Endothelial cell of umbilical vein (primary cell): ENCODE measurements at regions not wholly inside any gene's neighbourhood (a gene's known extent, or its start where the extent isn't known, plus 50 kb on each side); places are given as distances from the start of the nearest gene placed in this dataset.

Source experiments
- BruUV-seq: library from RNA; stranded (reverse); fragments of 400-500 nt; replicated peaks from 2 replicates; lab custom pipeline; 2021; lab: Mats Ljungman, UMichigan
- CTCF ChIA-PET: fragments of 300-600, 350-600 bp; sonication (Branson Sonifier 250); formaldehyde crosslinking; loops from one replicate; lab custom pipeline; 2021; ENCODE audit warnings: antibody characterized with exemption, inconsistent platforms; lab: Charles Lee
- POLR2A ChIA-PET: fragments of 300-600, 350-600 bp; sonication (Branson Sonifier 250); formaldehyde crosslinking; loops from one replicate; lab custom pipeline; 2021; ENCODE audit warnings: antibody characterized with exemption, inconsistent platforms; lab: Charles Lee
- DNase-seq: peaks from one replicate; pipeline ENCODE4 v3.0.0-alpha.2; 2011; ENCODE audit warnings: low read depth, low spot score
- FAIRE-seq: peaks from 2 replicates; lab custom pipeline; 2011; peaks lifted over from hg19 to GRCh38; lab: Jason Lieb, UNC
- H2AFZ ChIP-seq: 2 replicates; pipeline ENCODE4 v1.6.0; 2012; ENCODE audit warnings: low read depth, low read length, control low read depth, inconsistent platforms
- H3K27ac ChIP-seq: 2 replicates; pipeline ENCODE4 v1.5.1; 2011; ENCODE audit warnings: low read depth, mild to moderate bottlenecking, control low read depth, low read length, moderate library complexity; ENCODE audit not compliant: insufficient read depth
- H3K27me3 ChIP-seq, 2 experiments: 2 replicates each; pipeline versions ENCODE4 v1.6.0 to v1.6.1; 2011; ENCODE audit warnings: low read length in 2 of 2, mixed read lengths in 1 of 2; ENCODE audit not compliant: control insufficient read depth in 2 of 2, insufficient read depth in 2 of 2
- H3K36me3 ChIP-seq, 2 experiments: 2 replicates in 1 of 2; 3 replicates in 1 of 2; pipeline ENCODE4 v1.5.1; 2011; ENCODE audit warnings: low read length in 2 of 2, mild to moderate bottlenecking in 1 of 2, moderate library complexity in 1 of 2; ENCODE audit not compliant: control insufficient read depth in 2 of 2, insufficient read depth in 2 of 2; ENCODE audit errors: extremely low read depth in 1 of 2
- H3K4me1 ChIP-seq: 3 replicates; pipeline ENCODE4 v1.5.1; 2011; ENCODE audit warnings: mild to moderate bottlenecking, low read length; ENCODE audit not compliant: control insufficient read depth, insufficient read depth; ENCODE audit errors: extremely low read depth
- H3K4me2 ChIP-seq: 2 replicates; pipeline ENCODE4 v1.6.1; 2011; ENCODE audit warnings: low read length, control low read depth, mixed read lengths; ENCODE audit not compliant: insufficient read depth
- H3K4me3 ChIP-seq, 3 experiments: fragments of 200-600 bp in 1 of 3; sonication (generic), shearing (Covaris generic) in 1 of 3; replicated peaks in 1 of 3; 2 replicates each; pipeline ENCODE4 v1.5.1; 2011 to 2016; ENCODE audit warnings: control low read depth in 3 of 3, low read length in 3 of 3, mild to moderate bottlenecking in 2 of 3, inconsistent platforms in 1 of 3, low read depth in 1 of 3, moderate library complexity in 1 of 3; ENCODE audit not compliant: insufficient read depth in 1 of 3
- H3K79me2 ChIP-seq: 2 replicates; pipeline ENCODE4 v1.6.0; 2012; ENCODE audit warnings: low read length, inconsistent platforms; ENCODE audit not compliant: control insufficient read depth, insufficient read depth
- H3K9ac ChIP-seq: replicated peaks from 2 replicates; pipeline ENCODE3; 2011; ENCODE audit warnings: low read length, control low read depth; ENCODE audit not compliant: insufficient read depth; ENCODE audit errors: extremely low read depth
- H3K9me1 ChIP-seq: replicated peaks from 3 replicates; pipeline ENCODE4 v1.6.0; 2011; ENCODE audit warnings: mild to moderate bottlenecking, low read length; ENCODE audit not compliant: control insufficient read depth, insufficient read depth; ENCODE audit errors: extremely low read depth
- H3K9me3 ChIP-seq: replicated peaks from 2 replicates; pipeline ENCODE4 v1.5.1; 2012; ENCODE audit warnings: low read length, inconsistent platforms; ENCODE audit not compliant: control insufficient read depth, insufficient read depth
- H4K20me1 ChIP-seq: replicated peaks from 2 replicates; pipeline ENCODE3; 2011; ENCODE audit warnings: mild to moderate bottlenecking, low read length; ENCODE audit not compliant: control insufficient read depth, insufficient read depth; ENCODE audit errors: extremely low read depth
- CTCF ChIP-seq, 2 donors: IDR thresholded peaks; 1 replicate in 1 of 2; 2 replicates in 1 of 2; pipeline ENCODE4 v1.5.1; 2011; ENCODE audit warnings: low read length in 2 of 2, mild to moderate bottlenecking in 2 of 2, moderate library complexity in 2 of 2, control low read depth in 1 of 2, inconsistent platforms in 1 of 2, low read depth in 1 of 2; ENCODE audit not compliant: insufficient read depth in 1 of 2; ENCODE audit errors: extremely low read depth in 1 of 2
- EZH2 ChIP-seq: IDR thresholded peaks from 2 replicates; pipeline ENCODE4 v1.6.1; 2012; ENCODE audit warnings: borderline replicate concordance, low read depth, mild to moderate bottlenecking, moderate library complexity, low read length, inconsistent platforms; ENCODE audit not compliant: severe bottlenecking
- FOS ChIP-seq: IDR thresholded peaks from 2 replicates; pipeline ENCODE4 v1.6.1; 2011; ENCODE audit warnings: mild to moderate bottlenecking, low read length, moderate library complexity, borderline replicate concordance; ENCODE audit not compliant: insufficient read depth
- GATA2 ChIP-seq: IDR thresholded peaks from 2 replicates; pipeline ENCODE4 v1.7.0; 2011; ENCODE audit warnings: low read depth, mild to moderate bottlenecking, moderate library complexity, mixed read lengths, low read length; ENCODE audit not compliant: insufficient read length, insufficient read depth
- JUN ChIP-seq: IDR thresholded peaks from 2 replicates; pipeline ENCODE4 v1.6.1; 2011; ENCODE audit warnings: borderline replicate concordance, low read depth; ENCODE audit not compliant: insufficient read length, insufficient read depth
- MAX ChIP-seq: IDR thresholded peaks from 2 replicates; pipeline ENCODE4 v1.6.1; 2011; ENCODE audit not compliant: insufficient read depth, insufficient read length
- MYC ChIP-seq: IDR thresholded peaks from one replicate; pipeline ENCODE4 v1.6.1; 2011; ENCODE audit warnings: mild to moderate bottlenecking, low read depth, low read length
- POLR2A ChIP-seq: IDR thresholded peaks from 2 replicates; pipeline ENCODE4 v1.6.1; 2012; ENCODE audit warnings: low read depth, mild to moderate bottlenecking, control low read depth, low read length
- dilution Hi-C: fragments of 300-500 bp; cut with MboI; formaldehyde crosslinking; loops from one replicate; pipeline ENCODE4 v1.15.0; 2019; ENCODE audit warnings: low sequenced_read_pairs; ENCODE audit not compliant: extremely low pct_ligation_motif_present
- intact Hi-C: fragments of 100-400 bp; cut with micrococcal nuclease; formaldehyde crosslinking; loops from one replicate; pipeline ENCODE4 v1.10.0; 2022

GRCh38 chr12:74849801-74850200, 312.2 kb downstream of the ATXN7L3B start:
- no peak overlapping the region for H3K9ac ChIP-seq
- DNase-seq, result no peak
- no peaks in the 10 kb centered on the region for H3K9me3 ChIP-seq
- no peaks in the 10 kb centered on the region for H3K27me3 ChIP-seq
- H3K4me1 ChIP-seq, result no peaks in the 10 kb centered on the region
- no TSS peak for BruUV-seq
- no peak overlapping the region for H2AFZ ChIP-seq
- no peaks in the 10 kb centered on the region for H3K36me3 ChIP-seq
- H3K9me1 ChIP-seq, result no peaks in the 10 kb centered on the region
- POLR2A ChIA-PET, result no interaction called here
- dilution Hi-C loops (no loop called here), intact Hi-C loops (no loop called here)
- CTCF ChIA-PET, result interaction anchor here (0.6 to 2.0 kb wide), 12 partner anchors 9 to 451 kb away, joined by 3 to 6 read pairs (median 3); no protein-coding TSS in a partner anchor
- no peak overlapping the region for H3K4me3 ChIP-seq
- H3K27ac ChIP-seq, result no peak overlapping the region
- H4K20me1 ChIP-seq, result no peaks in the 10 kb centered on the region
- FAIRE-seq, result no peak
- TF ChIP-seq CTCF (IDR thresholded peaks at IDR 0.05; ENCODE audit: extremely low read depth in 1 of 2, insufficient read depth in 1 of 2, low read depth in 1 of 2, low read length in 2 of 2), result no peak
- no peak for TF ChIP-seq JUN
- TF ChIP-seq EZH2, result no peak
- no peak for TF ChIP-seq POLR2A
- TF ChIP-seq MYC, result no peak
- no peak for TF ChIP-seq FOS
- TF ChIP-seq GATA2, result no peak
- TF ChIP-seq MAX, result no peak
- H3K4me2 ChIP-seq, result no peak overlapping the region
- no peaks in the 10 kb centered on the region for H3K79me2 ChIP-seq
